ENCODE measurements at regions not wholly inside any gene's neighbourhood (a gene's known extent, or its start where the extent isn't known, plus 50 kb on each side); places are given as distances from the start of the nearest gene placed in this dataset.

- H3K27ac ChIP-seq (ENCODE audit: low read depth in 1 of 2, low read length in 1 of 2) = no peak overlapping the region
- TF ChIP-seq CTCF (IDR thresholded peaks at IDR 0.05; ENCODE audit: control extremely low read depth, extremely low read depth) = no peak
- ATAC-seq (ENCODE audit: insufficient read depth, low FRiP score) (no peak), DNase-seq (no peak)
- H3K27me3 ChIP-seq (ENCODE audit: control insufficient read depth in 3 of 3, insufficient read depth in 3 of 3, low read length in 2 of 3) = no peaks in the 10 kb centered on the region
- no peak overlapping the region for H3K9ac ChIP-seq (ENCODE audit: insufficient read depth in 1 of 2, low read length in 2 of 2)
- H3K9me3 ChIP-seq (ENCODE audit: control insufficient read depth in 4 of 4, insufficient read depth in 3 of 4, low read length in 3 of 4) = peaks cover 0 to 4% (median 2%) of the 10 kb centered on the region in 4 donors
- WGBS, 2 donors = 91 to 96% methylated on average over 6 of the region's 6 CpGs
- no peaks in the 10 kb centered on the region for H3K36me3 ChIP-seq (ENCODE audit: control insufficient read depth in 4 of 4, insufficient read depth in 4 of 4, low read length in 4 of 4)
- H3K4me3 ChIP-seq = no peak overlapping the region
- peaks cover 0 to 11% (median 0%) of the 10 kb centered on the region in 5 donors for H3K4me1 ChIP-seq (ENCODE audit: control insufficient read depth in 5 of 5, insufficient read depth in 5 of 5, low read length in 5 of 5)
Observed at GRCh38 chr6:14255916-14256315, 138.3 kb downstream of the CD83 start.

- H3K4me1 ChIP-seq (ENCODE audit: control insufficient read depth in 5 of 5, insufficient read depth in 5 of 5, low read length in 5 of 5) = peaks cover 0 to 11% (median 0%) of the 10 kb centered on the region in 5 donors
- H3K27me3 ChIP-seq (ENCODE audit: control insufficient read depth in 3 of 3, insufficient read depth in 3 of 3, low read length in 2 of 3) = no peaks in the 10 kb centered on the region
- H3K9ac ChIP-seq (ENCODE audit: insufficient read depth in 1 of 2, low read length in 2 of 2) = no peak overlapping the region
- peaks cover 0 to 7% (median 2%) of the 10 kb centered on the region in 4 donors for H3K9me3 ChIP-seq (ENCODE audit: control insufficient read depth in 4 of 4, insufficient read depth in 3 of 4, low read length in 3 of 4)
- 48 to 74% methylated on average over 2 of the region's 2 CpGs for whole genome bisulfite sequencing, 2 donors
- no peak overlapping the region for H3K4me3 ChIP-seq
- TF ChIP-seq CTCF (IDR thresholded peaks at IDR 0.05; ENCODE audit: control extremely low read depth, extremely low read depth) = no peak
- no peak overlapping the region for H3K27ac ChIP-seq (ENCODE audit: low read depth in 1 of 2, low read length in 1 of 2)
- no peak for ATAC-seq (ENCODE audit: insufficient read depth, low FRiP score)
- no peaks in the 10 kb centered on the region for H3K36me3 ChIP-seq (ENCODE audit: control insufficient read depth in 4 of 4, insufficient read depth in 4 of 4, low read length in 4 of 4)
- DNase-seq = no peak
Observed at GRCh38 chr6:14258117-14258516, 140.5 kb downstream of the CD83 start.

GRCh38 chr6:14258695-14259593 is 141.4 kb downstream of the CD83 start:
- H3K4me3 ChIP-seq = no peak overlapping the region
- WGBS, 2 donors = 82 to 84% methylated on average over 12 of the region's 12 CpGs

More at GRCh38 chr6:14258695-14259593, 141.4 kb downstream of the CD83 start:
- peak in 2 of 3 donors; percentile 18 to 36 for DNase-seq
- Histone ChIP-seq H3K27ac (ENCODE audit: low read depth in 1 of 2, low read length in 1 of 2) (no peak overlapping the region), H3K9me3 (ENCODE audit: control insufficient read depth in 4 of 4, insufficient read depth in 3 of 4, low read length in 3 of 4) (peaks cover 0 to 10% (median 2%) of the 10 kb centered on the region in 4 donors), H3K36me3 (ENCODE audit: control insufficient read depth in 4 of 4, insufficient read depth in 4 of 4, low read length in 4 of 4) (no peaks in the 10 kb centered on the region), H3K27me3 (ENCODE audit: control insufficient read depth in 3 of 3, insufficient read depth in 3 of 3, low read length in 2 of 3) (no peaks in the 10 kb centered on the region), H3K9ac (ENCODE audit: insufficient read depth in 1 of 2, low read length in 2 of 2) (no peak overlapping the region), H3K4me1 (ENCODE audit: control insufficient read depth in 5 of 5, insufficient read depth in 5 of 5, low read length in 5 of 5) (peaks cover 0 to 11% (median 0%) of the 10 kb centered on the region in 5 donors)
- no peak for ATAC-seq (ENCODE audit: insufficient read depth, low FRiP score)
- no peak for TF ChIP-seq CTCF (IDR thresholded peaks at IDR 0.05; ENCODE audit: control extremely low read depth, extremely low read depth)
